ENCODE measurements at regions not wholly inside any gene's neighbourhood (a gene's known extent, or its start where the extent isn't known, plus 50 kb on each side); places are given as distances from the start of the nearest gene placed in this dataset.

DNA sequence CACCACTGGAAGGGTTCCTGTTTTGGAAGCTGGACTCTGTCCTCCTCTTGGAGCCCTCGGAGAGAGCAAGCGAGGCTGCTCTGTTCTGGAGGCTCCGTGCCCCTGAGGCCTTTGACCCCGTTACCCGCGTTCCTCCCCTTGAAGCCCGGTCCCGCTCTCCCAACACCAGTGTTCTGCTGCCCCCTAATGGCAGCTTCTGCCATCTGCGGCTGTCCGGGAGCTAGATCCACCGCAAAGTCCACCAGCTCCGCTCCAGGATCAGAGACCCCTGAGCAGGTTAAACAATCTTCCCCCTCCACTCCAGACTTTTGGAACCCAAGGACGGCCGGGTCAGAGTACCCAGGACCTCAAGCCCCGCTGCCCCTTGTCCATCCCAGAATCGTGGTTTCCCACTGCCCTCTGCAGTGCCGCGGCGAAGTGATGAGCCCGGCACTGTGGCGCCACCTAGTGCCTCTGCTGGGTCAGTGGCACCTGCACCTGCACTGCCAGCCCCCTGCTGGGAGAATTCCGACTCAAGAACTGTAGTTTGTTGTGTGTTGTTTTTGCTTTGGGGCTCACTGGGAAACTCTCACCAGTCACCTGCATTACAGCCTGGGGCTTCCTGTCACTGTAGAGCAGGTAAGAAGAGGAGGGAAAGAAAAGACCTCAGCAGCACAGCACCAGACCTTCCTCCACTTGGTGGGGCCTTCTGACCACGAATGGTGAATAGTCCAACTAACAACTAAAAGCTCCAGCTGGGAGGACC is 63.5 kb upstream of the NFASC start:
- Histone ChIP-seq H4K5ac (ENCODE audit: low read length) (no peak overlapping the region), H3K23ac (ENCODE audit: low read length) (no peak overlapping the region), H2BK15ac (replicated peaks; ENCODE audit: low read depth) (no peak overlapping the region), H2AK5ac (ENCODE audit: low read length) (no peak overlapping the region), H3K27ac (ENCODE audit: low read depth, low read length) (no peak overlapping the region), H3K4me2 (ENCODE audit: low read length) (peak overlapping the region; percentile 88), H3K4me3 (ENCODE audit: low read length) (peak overlapping the region; percentile 24), H3K18ac (ENCODE audit: low read length) (no peak overlapping the region), H2BK120ac (ENCODE audit: low read depth, low read length) (no peak overlapping the region), H3K27me3 (ENCODE audit: insufficient read depth, low read length, poor library complexity) (no peaks in the 10 kb centered on the region), H2BK5ac (ENCODE audit: low read length) (no peak overlapping the region), H4K8ac (ENCODE audit: low read depth, low read length) (no peak overlapping the region), H3K79me1 (ENCODE audit: low read length) (no peaks in the 10 kb centered on the region), H3K4me1 (ENCODE audit: control insufficient read depth, low read depth, low read length) (no peaks in the 10 kb centered on the region), H3K79me2 (ENCODE audit: control insufficient read depth, insufficient read depth, low read length) (no peaks in the 10 kb centered on the region), H3K56ac (ENCODE audit: low read length) (peak overlapping the region; percentile 22), H3K4ac (ENCODE audit: low read depth, low read length) (no peak overlapping the region), H3K36me3 (ENCODE audit: control insufficient read depth, insufficient read depth, low read length) (no peaks in the 10 kb centered on the region), H3K9ac (ENCODE audit: low read length) (peak overlapping the region; percentile 56)
- no CpG with 5 or more reads among the region's 23 CpGs for WGBS (ENCODE audit: extremely low coverage, insufficient coverage, low lambda C conversion rate)
- peak; percentile 90 for DNase-seq

DNA sequence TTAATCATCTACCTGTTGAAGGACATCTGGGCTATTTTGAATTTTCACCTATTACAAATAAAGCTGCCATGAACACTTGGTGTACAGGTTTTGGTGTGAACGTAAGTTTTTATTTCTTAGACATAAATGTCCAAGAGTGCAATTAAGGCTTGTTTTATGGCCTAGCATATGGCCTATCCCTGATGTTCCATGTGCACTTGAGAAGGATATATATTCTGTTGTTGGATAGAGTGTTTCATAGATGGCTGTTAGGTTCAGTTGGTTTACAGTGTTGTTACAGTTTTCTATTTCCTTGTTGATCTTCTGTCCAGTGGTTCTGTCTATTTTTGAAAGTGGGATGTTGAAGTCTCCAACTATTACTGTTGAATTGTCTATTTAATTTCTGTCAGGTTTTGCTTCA is 61.2 kb upstream of the NFASC start:
- Histone ChIP-seq H3K4ac (ENCODE audit: low read depth, low read length) (no peak overlapping the region), H4K8ac (ENCODE audit: low read depth, low read length) (no peak overlapping the region), H3K4me3 (ENCODE audit: low read length) (no peak overlapping the region), H2BK120ac (ENCODE audit: low read depth, low read length) (no peak overlapping the region), H3K27me3 (ENCODE audit: insufficient read depth, low read length, poor library complexity) (no peaks in the 10 kb centered on the region), H3K18ac (ENCODE audit: low read length) (no peak overlapping the region), H3K56ac (ENCODE audit: low read length) (no peak overlapping the region), H3K23ac (ENCODE audit: low read length) (no peak overlapping the region), H3K79me2 (ENCODE audit: control insufficient read depth, insufficient read depth, low read length) (no peaks in the 10 kb centered on the region), H3K79me1 (ENCODE audit: low read length) (no peaks in the 10 kb centered on the region), H3K27ac (ENCODE audit: low read depth, low read length) (no peak overlapping the region), H3K36me3 (ENCODE audit: control insufficient read depth, insufficient read depth, low read length) (no peaks in the 10 kb centered on the region), H2BK15ac (replicated peaks; ENCODE audit: low read depth) (no peak overlapping the region), H3K4me1 (ENCODE audit: control insufficient read depth, low read depth, low read length) (no peaks in the 10 kb centered on the region), H3K4me2 (ENCODE audit: low read length) (no peak overlapping the region), H3K9ac (ENCODE audit: low read length) (no peak overlapping the region), H4K5ac (ENCODE audit: low read length) (no peak overlapping the region), H2AK5ac (ENCODE audit: low read length) (no peak overlapping the region), H2BK5ac (ENCODE audit: low read length) (no peak overlapping the region)
- no peak for DNase-seq
- no CpG with 5 or more reads among the region's 1 CpG for WGBS (ENCODE audit: extremely low coverage, insufficient coverage, low lambda C conversion rate)

DNA sequence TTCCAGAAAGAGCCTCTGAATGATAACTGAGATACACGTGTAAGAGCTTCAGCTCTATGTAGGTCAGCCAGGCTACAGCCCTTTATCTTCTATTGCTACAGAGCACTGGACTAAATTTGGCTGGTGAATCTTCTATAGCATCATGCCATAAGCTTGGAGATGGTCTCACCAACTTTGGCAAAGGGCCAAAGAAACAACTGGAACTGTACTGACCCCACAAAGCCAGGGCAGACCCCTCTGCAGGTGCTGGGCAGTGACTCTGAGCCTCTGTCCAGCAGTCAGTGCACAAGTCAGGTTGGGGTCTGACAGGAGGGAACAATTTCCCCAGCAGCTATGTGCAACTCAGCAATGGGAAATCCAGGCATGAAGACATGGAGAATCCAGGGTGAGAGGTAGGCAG is 57.8 kb upstream of the NFASC start:
- no peaks in the 10 kb centered on the region for H3K79me1 ChIP-seq (ENCODE audit: low read length)
- H3K4me2 ChIP-seq (ENCODE audit: low read length), result no peak overlapping the region
- H2BK5ac ChIP-seq (ENCODE audit: low read length), result no peak overlapping the region
- H3K56ac ChIP-seq (ENCODE audit: low read length), result no peak overlapping the region
- H3K4ac ChIP-seq (ENCODE audit: low read depth, low read length), result no peak overlapping the region
- no peak overlapping the region for H2BK15ac ChIP-seq (replicated peaks; ENCODE audit: low read depth)
- no peak overlapping the region for H3K18ac ChIP-seq (ENCODE audit: low read length)
- H2AK5ac ChIP-seq (ENCODE audit: low read length), result no peak overlapping the region
- no peak overlapping the region for H4K5ac ChIP-seq (ENCODE audit: low read length)
- H3K4me1 ChIP-seq (ENCODE audit: control insufficient read depth, low read depth, low read length), result no peaks in the 10 kb centered on the region
- H3K4me3 ChIP-seq (ENCODE audit: low read length), result no peak overlapping the region
- no peaks in the 10 kb centered on the region for H3K36me3 ChIP-seq (ENCODE audit: control insufficient read depth, insufficient read depth, low read length)
- no peak overlapping the region for H3K23ac ChIP-seq (ENCODE audit: low read length)
- H3K9ac ChIP-seq (ENCODE audit: low read length), result no peak overlapping the region
- no peak overlapping the region for H2BK120ac ChIP-seq (ENCODE audit: low read depth, low read length)
- H4K8ac ChIP-seq (ENCODE audit: low read depth, low read length), result no peak overlapping the region
- no peak for DNase-seq
- no peaks in the 10 kb centered on the region for H3K27me3 ChIP-seq (ENCODE audit: insufficient read depth, low read length, poor library complexity)
- no peaks in the 10 kb centered on the region for H3K79me2 ChIP-seq (ENCODE audit: control insufficient read depth, insufficient read depth, low read length)
- H3K27ac ChIP-seq (ENCODE audit: low read depth, low read length), result no peak overlapping the region
- WGBS (ENCODE audit: extremely low coverage, insufficient coverage, low lambda C conversion rate), result no CpG with 5 or more reads among the region's 1 CpG

DNA sequence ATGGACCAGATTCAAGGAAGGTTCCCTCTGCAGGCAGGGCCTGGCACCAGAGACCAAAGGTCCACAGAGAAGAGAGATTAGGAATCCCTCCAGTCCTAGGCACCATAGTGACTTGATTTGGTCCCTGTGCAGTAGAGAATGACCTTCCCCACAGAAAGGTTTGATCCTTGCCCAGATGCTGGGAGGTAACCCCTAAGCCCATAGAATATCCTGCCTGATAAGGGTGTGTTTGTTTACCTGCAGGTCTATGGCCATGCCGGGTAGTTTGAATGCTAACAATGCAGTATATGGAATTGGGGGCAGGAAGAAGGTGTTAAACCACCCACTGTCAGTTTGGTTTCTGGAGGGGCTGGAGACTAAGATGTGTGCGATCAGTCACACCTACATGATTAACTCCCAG is 57.1 kb upstream of the NFASC start:
- Histone ChIP-seq H3K36me3 (ENCODE audit: control insufficient read depth, insufficient read depth, low read length) (no peaks in the 10 kb centered on the region), H2BK120ac (ENCODE audit: low read depth, low read length) (no peak overlapping the region), H3K23ac (ENCODE audit: low read length) (no peak overlapping the region), H2BK15ac (replicated peaks; ENCODE audit: low read depth) (no peak overlapping the region), H3K4me2 (ENCODE audit: low read length) (no peak overlapping the region), H3K4me3 (ENCODE audit: low read length) (no peak overlapping the region), H3K79me2 (ENCODE audit: control insufficient read depth, insufficient read depth, low read length) (no peaks in the 10 kb centered on the region), H3K27me3 (ENCODE audit: insufficient read depth, low read length, poor library complexity) (no peaks in the 10 kb centered on the region), H3K9ac (ENCODE audit: low read length) (no peak overlapping the region), H2BK5ac (ENCODE audit: low read length) (no peak overlapping the region), H3K79me1 (ENCODE audit: low read length) (no peaks in the 10 kb centered on the region), H3K18ac (ENCODE audit: low read length) (no peak overlapping the region), H3K4ac (ENCODE audit: low read depth, low read length) (no peak overlapping the region), H2AK5ac (ENCODE audit: low read length) (no peak overlapping the region), H3K56ac (ENCODE audit: low read length) (no peak overlapping the region), H3K27ac (ENCODE audit: low read depth, low read length) (no peak overlapping the region), H3K4me1 (ENCODE audit: control insufficient read depth, low read depth, low read length) (no peaks in the 10 kb centered on the region), H4K5ac (ENCODE audit: low read length) (no peak overlapping the region), H4K8ac (ENCODE audit: low read depth, low read length) (no peak overlapping the region)
- no peak for DNase-seq
- WGBS (ENCODE audit: extremely low coverage, insufficient coverage, low lambda C conversion rate), result no CpG with 5 or more reads among the region's 2 CpGs

DNA sequence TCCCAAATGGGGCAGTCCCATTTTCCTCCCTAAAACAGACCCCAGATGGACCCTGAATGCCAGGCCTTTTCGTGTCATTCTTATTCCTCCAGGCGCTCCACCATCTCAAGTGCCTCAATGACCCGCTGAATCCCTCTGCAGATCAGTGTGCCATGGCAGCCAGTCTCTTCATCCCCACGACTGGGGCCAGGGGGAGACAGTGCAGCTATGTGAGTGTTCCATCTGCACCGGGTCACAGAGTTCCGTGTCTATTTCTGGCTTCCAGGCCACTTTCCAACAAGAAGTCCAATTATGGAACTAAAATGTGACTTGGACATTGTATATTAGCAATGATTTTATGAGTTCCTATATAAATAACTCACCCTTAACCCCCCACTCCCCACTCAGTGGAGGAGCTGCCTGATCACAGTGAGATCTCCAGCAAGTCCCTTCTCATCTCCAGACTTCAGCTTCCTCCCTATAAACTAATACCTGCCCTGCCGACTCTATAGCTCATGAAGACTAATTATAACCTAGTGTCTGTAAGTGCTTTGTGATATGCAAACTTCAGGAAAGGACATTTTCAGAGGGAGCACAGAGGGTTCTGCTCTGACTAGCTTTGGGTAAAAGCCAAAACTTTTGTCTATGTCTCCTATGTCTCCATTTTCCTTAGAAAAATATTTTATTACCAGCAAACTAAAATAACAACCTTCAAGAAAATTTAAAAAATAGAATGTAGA is 56.3 kb upstream of the NFASC start:
- Histone ChIP-seq H4K8ac (ENCODE audit: low read depth, low read length) (no peak overlapping the region), H2AK5ac (ENCODE audit: low read length) (no peak overlapping the region), H3K4me1 (ENCODE audit: control insufficient read depth, low read depth, low read length) (no peaks in the 10 kb centered on the region), H3K79me1 (ENCODE audit: low read length) (no peaks in the 10 kb centered on the region), H3K4me2 (ENCODE audit: low read length) (no peak overlapping the region), H2BK120ac (ENCODE audit: low read depth, low read length) (no peak overlapping the region), H3K4ac (ENCODE audit: low read depth, low read length) (no peak overlapping the region), H3K56ac (ENCODE audit: low read length) (no peak overlapping the region), H3K27ac (ENCODE audit: low read depth, low read length) (no peak overlapping the region), H3K18ac (ENCODE audit: low read length) (no peak overlapping the region), H3K79me2 (ENCODE audit: control insufficient read depth, insufficient read depth, low read length) (no peaks in the 10 kb centered on the region), H3K27me3 (ENCODE audit: insufficient read depth, low read length, poor library complexity) (no peaks in the 10 kb centered on the region), H3K4me3 (ENCODE audit: low read length) (no peak overlapping the region), H2BK5ac (ENCODE audit: low read length) (no peak overlapping the region), H2BK15ac (replicated peaks; ENCODE audit: low read depth) (no peak overlapping the region), H3K36me3 (ENCODE audit: control insufficient read depth, insufficient read depth, low read length) (no peaks in the 10 kb centered on the region), H4K5ac (ENCODE audit: low read length) (no peak overlapping the region), H3K9ac (ENCODE audit: low read length) (no peak overlapping the region), H3K23ac (ENCODE audit: low read length) (no peak overlapping the region)
- WGBS (ENCODE audit: extremely low coverage, insufficient coverage, low lambda C conversion rate), result no CpG with 5 or more reads among the region's 7 CpGs
- no peak for DNase-seq
